SK-N-SH treated with all-trans-retinoic acid at 6 μM for 48 hours (cell line): ENCODE measurements at regions not wholly inside any gene's neighbourhood (a gene's known extent, or its start where the extent isn't known, plus 50 kb on each side); places are given as distances from the start of the nearest gene placed in this dataset.

Experiments
- ATAC-seq: fragments of 200-7000 bp; cut with Tn5 transposase; 3 replicates; pipeline ENCODE4 v1.9.1; 2020; ENCODE audit warnings: mild to moderate bottlenecking, moderate library complexity
- BACH2 ChIP-seq: fragments of 250-450 bp; sonication (Bioruptor Pico); IDR thresholded peaks from 2 replicates; pipeline ENCODE4 v1.9.0; 2021; ENCODE audit warnings: mild to moderate bottlenecking, borderline replicate concordance
- ESRRG ChIP-seq: fragments of 250-450 bp; sonication (Bioruptor Pico); IDR thresholded peaks from 2 replicates; pipeline ENCODE4 v1.6.1; 2021; ENCODE audit warnings: mild to moderate bottlenecking
- OSR1 ChIP-seq: fragments of 250-450 bp; sonication (Bioruptor Pico); IDR thresholded peaks from 2 replicates; pipeline ENCODE4 v1.8.0; 2022; ENCODE audit warnings: moderate library complexity, mild to moderate bottlenecking, inconsistent platforms
- PPARA ChIP-seq: fragments of 250-450 bp; sonication (Bioruptor Pico); IDR thresholded peaks from 2 replicates; pipeline ENCODE4 v1.5.0; 2020; ENCODE audit warnings: mild to moderate bottlenecking, borderline replicate concordance
- SNAI2 ChIP-seq: fragments of 250-450 bp; sonication (Bioruptor Pico); IDR thresholded peaks from 2 replicates; pipeline ENCODE4 v1.5.0; 2020; ENCODE audit warnings: mild to moderate bottlenecking, moderate library complexity
- TCF4 ChIP-seq: fragments of 250-450 bp; sonication (Bioruptor Pico); IDR thresholded peaks from 2 replicates; pipeline ENCODE4 v1.8.0; 2021; ENCODE audit warnings: mild to moderate bottlenecking, moderate library complexity, borderline replicate concordance
- TOX ChIP-seq: fragments of 250-450 bp; sonication (Bioruptor Pico); IDR thresholded peaks from 2 replicates; pipeline ENCODE4 v1.8.0; 2021; ENCODE audit warnings: mild to moderate bottlenecking, moderate library complexity, borderline replicate concordance
- ZC3H10 ChIP-seq: fragments of 250-450 bp; sonication (Bioruptor Pico); IDR thresholded peaks from 2 replicates; pipeline ENCODE4 v1.5.1; 2021; ENCODE audit warnings: mild to moderate bottlenecking, moderate library complexity
- ZFP3 ChIP-seq: fragments of 250-450 bp; sonication (Bioruptor Pico); IDR thresholded peaks from 2 replicates; pipeline ENCODE4 v1.5.0; 2020; ENCODE audit warnings: mild to moderate bottlenecking, moderate library complexity
- ZFP30 ChIP-seq: fragments of 450-650 bp; formaldehyde crosslinking; IDR thresholded peaks from 2 replicates; pipeline ENCODE4 v1.5.0; 2022; ENCODE audit warnings: mild to moderate bottlenecking, moderate library complexity
- ZNF565 ChIP-seq: fragments of 450-650 bp; formaldehyde crosslinking; conservative IDR thresholded peaks from 2 replicates; pipeline ENCODE4 v1.5.0; 2020; ENCODE audit warnings: low read depth, mild to moderate bottlenecking, moderate library complexity
- ZNF70 ChIP-seq: fragments of 450-650 bp; formaldehyde crosslinking; IDR thresholded peaks from 2 replicates; pipeline ENCODE4 v1.5.0; 2020; ENCODE audit warnings: mild to moderate bottlenecking, moderate library complexity
- TF ChIP-seq, protein P1 (sequence below): fragments of 250-450 bp; sonication (Bioruptor Pico); IDR thresholded peaks from 2 replicates; pipeline ENCODE4 v1.8.0; 2021; ENCODE audit warnings: low read depth, mild to moderate bottlenecking, moderate library complexity, borderline replicate concordance
- TF ChIP-seq, protein P2 (sequence below): fragments of 250-450 bp; sonication (Bioruptor Pico); IDR thresholded peaks from 2 replicates; pipeline ENCODE4 v1.8.0; 2020; ENCODE audit warnings: mild to moderate bottlenecking, moderate library complexity, borderline replicate concordance
- TF ChIP-seq, protein P3 (sequence below): fragments of 250-450 bp; sonication (Bioruptor Pico); IDR thresholded peaks from 2 replicates; pipeline ENCODE4 v1.5.1; 2020; ENCODE audit warnings: low read depth, mild to moderate bottlenecking, moderate library complexity
- TF ChIP-seq, protein P4 (sequence below): fragments of 250-450 bp; sonication (Bioruptor Pico); IDR thresholded peaks from 2 replicates; pipeline ENCODE4 v1.5.1; 2021; ENCODE audit warnings: mild to moderate bottlenecking, moderate library complexity
- TF ChIP-seq, protein P5 (sequence below): fragments of 250-450 bp; sonication (Bioruptor Pico); IDR thresholded peaks from 2 replicates; pipeline ENCODE4 v1.5.0; 2020; ENCODE audit warnings: mild to moderate bottlenecking, moderate library complexity

DNA sequence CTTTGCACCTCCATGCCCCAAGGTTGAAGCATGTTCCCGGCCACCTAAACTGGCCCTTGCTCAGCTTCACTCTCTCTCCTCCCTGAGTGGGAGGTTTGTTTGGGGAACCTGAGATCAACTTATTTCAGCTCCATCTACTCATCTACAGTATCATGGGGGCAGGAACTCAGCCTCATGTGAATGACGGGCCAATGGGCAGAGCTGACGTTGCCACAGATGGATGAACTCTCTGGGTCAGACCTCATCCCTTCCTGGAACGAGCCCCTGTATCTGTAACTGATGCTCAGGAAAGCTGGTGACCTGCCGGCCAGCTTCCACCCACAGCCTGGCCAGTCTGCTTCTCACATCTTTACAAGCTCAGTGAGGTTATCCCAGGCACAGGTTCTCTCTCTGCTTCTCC lies 369.6 kb downstream of the IRX2 start:
- TF ChIP-seq ZFP30 (CRISPR knock-in tag) = no peak
- TF ChIP-seq, protein P1, sequence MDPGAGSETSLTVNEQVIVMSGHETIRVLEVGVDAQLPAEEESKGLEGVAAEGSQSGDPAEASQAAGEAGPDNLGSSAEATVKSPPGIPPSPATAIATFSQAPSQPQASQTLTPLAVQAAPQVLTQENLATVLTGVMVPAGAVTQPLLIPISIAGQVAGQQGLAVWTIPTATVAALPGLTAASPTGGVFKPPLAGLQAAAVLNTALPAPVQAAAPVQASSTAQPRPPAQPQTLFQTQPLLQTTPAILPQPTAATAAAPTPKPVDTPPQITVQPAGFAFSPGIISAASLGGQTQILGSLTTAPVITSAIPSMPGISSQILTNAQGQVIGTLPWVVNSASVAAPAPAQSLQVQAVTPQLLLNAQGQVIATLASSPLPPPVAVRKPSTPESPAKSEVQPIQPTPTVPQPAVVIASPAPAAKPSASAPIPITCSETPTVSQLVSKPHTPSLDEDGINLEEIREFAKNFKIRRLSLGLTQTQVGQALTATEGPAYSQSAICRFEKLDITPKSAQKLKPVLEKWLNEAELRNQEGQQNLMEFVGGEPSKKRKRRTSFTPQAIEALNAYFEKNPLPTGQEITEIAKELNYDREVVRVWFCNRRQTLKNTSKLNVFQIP (CRISPR knock-in tag) = no peak
- no peak for TF ChIP-seq ZFP3 (CRISPR knock-in tag)
- ATAC-seq = no peak

DNA sequence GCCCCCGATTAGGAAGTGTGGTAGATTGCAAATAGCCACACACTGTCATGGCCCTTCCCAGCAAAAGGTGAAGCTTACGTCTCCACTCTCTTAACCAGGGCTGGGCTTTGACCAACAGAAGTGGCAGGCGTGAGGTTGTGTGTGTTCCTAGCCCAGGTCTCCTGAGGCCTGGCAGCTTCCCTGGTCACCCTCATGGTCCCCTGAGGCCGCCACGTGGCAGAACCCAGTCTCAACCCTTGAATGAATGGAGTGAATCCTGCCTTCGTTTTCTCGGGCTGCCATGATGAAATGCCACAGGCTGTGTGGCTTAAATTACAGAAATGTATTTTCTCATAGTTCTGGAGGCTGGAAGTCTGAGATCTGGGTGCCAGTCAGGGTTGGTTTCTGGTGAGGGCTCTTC lies 370.4 kb downstream of the IRX2 start:
- no peak for ATAC-seq
- TF ChIP-seq BACH2 (CRISPR knock-in tag) (no peak), ZNF565 (CRISPR knock-in tag) (no peak), ZFP3 (CRISPR knock-in tag) (no peak), ESRRG (CRISPR knock-in tag) (no peak), TCF4 (CRISPR knock-in tag) (no peak), ZNF70 (no peak), PPARA (CRISPR knock-in tag) (no peak), TOX (CRISPR knock-in tag) (no peak), ZFP30 (CRISPR knock-in tag) (no peak), ZC3H10 (CRISPR knock-in tag) (no peak)
- TF ChIP-seq, protein P2, sequence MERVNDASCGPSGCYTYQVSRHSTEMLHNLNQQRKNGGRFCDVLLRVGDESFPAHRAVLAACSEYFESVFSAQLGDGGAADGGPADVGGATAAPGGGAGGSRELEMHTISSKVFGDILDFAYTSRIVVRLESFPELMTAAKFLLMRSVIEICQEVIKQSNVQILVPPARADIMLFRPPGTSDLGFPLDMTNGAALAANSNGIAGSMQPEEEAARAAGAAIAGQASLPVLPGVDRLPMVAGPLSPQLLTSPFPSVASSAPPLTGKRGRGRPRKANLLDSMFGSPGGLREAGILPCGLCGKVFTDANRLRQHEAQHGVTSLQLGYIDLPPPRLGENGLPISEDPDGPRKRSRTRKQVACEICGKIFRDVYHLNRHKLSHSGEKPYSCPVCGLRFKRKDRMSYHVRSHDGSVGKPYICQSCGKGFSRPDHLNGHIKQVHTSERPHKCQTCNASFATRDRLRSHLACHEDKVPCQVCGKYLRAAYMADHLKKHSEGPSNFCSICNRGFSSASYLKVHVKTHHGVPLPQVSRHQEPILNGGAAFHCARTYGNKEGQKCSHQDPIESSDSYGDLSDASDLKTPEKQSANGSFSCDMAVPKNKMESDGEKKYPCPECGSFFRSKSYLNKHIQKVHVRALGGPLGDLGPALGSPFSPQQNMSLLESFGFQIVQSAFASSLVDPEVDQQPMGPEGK = no peak
- TF ChIP-seq, protein P3, sequence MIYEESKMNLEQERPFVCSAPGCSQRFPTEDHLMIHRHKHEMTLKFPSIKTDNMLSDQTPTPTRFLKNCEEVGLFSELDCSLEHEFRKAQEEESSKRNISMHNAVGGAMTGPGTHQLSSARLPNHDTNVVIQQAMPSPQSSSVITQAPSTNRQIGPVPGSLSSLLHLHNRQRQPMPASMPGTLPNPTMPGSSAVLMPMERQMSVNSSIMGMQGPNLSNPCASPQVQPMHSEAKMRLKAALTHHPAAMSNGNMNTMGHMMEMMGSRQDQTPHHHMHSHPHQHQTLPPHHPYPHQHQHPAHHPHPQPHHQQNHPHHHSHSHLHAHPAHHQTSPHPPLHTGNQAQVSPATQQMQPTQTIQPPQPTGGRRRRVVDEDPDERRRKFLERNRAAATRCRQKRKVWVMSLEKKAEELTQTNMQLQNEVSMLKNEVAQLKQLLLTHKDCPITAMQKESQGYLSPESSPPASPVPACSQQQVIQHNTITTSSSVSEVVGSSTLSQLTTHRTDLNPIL = no peak
- TF ChIP-seq, protein P4, sequence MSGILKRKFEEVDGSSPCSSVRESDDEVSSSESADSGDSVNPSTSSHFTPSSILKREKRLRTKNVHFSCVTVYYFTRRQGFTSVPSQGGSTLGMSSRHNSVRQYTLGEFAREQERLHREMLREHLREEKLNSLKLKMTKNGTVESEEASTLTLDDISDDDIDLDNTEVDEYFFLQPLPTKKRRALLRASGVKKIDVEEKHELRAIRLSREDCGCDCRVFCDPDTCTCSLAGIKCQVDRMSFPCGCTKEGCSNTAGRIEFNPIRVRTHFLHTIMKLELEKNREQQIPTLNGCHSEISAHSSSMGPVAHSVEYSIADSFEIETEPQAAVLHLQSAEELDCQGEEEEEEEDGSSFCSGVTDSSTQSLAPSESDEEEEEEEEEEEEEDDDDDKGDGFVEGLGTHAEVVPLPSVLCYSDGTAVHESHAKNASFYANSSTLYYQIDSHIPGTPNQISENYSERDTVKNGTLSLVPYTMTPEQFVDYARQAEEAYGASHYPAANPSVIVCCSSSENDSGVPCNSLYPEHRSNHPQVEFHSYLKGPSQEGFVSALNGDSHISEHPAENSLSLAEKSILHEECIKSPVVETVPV (CRISPR knock-in tag) = no peak
- TF ChIP-seq, protein P5, sequence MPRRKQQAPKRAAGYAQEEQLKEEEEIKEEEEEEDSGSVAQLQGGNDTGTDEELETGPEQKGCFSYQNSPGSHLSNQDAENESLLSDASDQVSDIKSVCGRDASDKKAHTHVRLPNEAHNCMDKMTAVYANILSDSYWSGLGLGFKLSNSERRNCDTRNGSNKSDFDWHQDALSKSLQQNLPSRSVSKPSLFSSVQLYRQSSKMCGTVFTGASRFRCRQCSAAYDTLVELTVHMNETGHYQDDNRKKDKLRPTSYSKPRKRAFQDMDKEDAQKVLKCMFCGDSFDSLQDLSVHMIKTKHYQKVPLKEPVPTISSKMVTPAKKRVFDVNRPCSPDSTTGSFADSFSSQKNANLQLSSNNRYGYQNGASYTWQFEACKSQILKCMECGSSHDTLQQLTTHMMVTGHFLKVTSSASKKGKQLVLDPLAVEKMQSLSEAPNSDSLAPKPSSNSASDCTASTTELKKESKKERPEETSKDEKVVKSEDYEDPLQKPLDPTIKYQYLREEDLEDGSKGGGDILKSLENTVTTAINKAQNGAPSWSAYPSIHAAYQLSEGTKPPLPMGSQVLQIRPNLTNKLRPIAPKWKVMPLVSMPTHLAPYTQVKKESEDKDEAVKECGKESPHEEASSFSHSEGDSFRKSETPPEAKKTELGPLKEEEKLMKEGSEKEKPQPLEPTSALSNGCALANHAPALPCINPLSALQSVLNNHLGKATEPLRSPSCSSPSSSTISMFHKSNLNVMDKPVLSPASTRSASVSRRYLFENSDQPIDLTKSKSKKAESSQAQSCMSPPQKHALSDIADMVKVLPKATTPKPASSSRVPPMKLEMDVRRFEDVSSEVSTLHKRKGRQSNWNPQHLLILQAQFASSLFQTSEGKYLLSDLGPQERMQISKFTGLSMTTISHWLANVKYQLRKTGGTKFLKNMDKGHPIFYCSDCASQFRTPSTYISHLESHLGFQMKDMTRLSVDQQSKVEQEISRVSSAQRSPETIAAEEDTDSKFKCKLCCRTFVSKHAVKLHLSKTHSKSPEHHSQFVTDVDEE (CRISPR knock-in tag) = no peak
- TF ChIP-seq, protein P1 (CRISPR knock-in tag) = no peak

DNA sequence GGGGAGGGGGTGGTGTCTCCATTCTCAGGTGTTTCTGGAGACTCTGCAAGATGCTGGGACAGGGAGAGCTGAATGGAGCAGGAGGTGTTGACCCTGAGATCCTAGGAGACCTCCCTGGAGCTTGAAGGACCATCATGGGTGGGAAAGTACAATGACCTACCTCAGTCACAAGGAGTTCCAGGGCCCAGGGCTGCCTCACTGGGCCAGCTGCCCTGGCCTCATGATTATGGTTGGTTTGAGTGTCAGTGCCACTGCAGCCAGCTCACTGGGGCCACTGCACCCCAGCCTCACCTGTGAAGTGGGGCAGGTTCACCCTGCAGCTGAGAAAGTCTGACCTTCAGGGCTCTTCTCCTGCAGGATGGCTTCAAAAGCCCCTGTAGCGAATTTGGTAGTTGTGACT lies 372.5 kb downstream of the IRX2 start:
- ATAC-seq = no peak
- TF ChIP-seq TOX (CRISPR knock-in tag) = no peak
- no peak for TF ChIP-seq ESRRG (CRISPR knock-in tag)
- no peak for TF ChIP-seq SNAI2 (CRISPR knock-in tag)
- TF ChIP-seq, protein P2 = no peak
- no peak for TF ChIP-seq BACH2 (CRISPR knock-in tag)
- TF ChIP-seq OSR1 (CRISPR knock-in tag) = no peak
- TF ChIP-seq, protein P1 (CRISPR knock-in tag) = no peak
- TF ChIP-seq, protein P5 (CRISPR knock-in tag) = no peak
- no peak for TF ChIP-seq ZNF565 (CRISPR knock-in tag)
